Ishikawa (cell line): ENCODE measurements at regions not wholly inside any gene's neighbourhood (a gene's known extent, or its start where the extent isn't known, plus 50 kb on each side); places are given as distances from the start of the nearest gene placed in this dataset.

ENCODE experiments used
- CEBPB ChIP-seq: IDR thresholded peaks from 2 replicates; pipeline ENCODE4 v1.6.1; 2012
- CREB1 ChIP-seq: IDR thresholded peaks from 2 replicates; pipeline ENCODE4 v1.6.1; 2012; ENCODE audit warnings: low read depth
- EGR1 ChIP-seq: IDR thresholded peaks from 2 replicates; pipeline ENCODE4 v1.6.1; 2012
- EP300 ChIP-seq: IDR thresholded peaks from 2 replicates; pipeline ENCODE4 v1.6.1; 2012; ENCODE audit warnings: borderline replicate concordance
- FOXM1 ChIP-seq: IDR thresholded peaks from 2 replicates; pipeline ENCODE4 v1.6.1; 2012; ENCODE audit warnings: low read depth, borderline replicate concordance
- MAX ChIP-seq: IDR thresholded peaks from 2 replicates; pipeline ENCODE4 v1.6.1; 2012
- NFIC ChIP-seq: IDR thresholded peaks from 2 replicates; pipeline ENCODE4 v1.6.1; 2012
- RAD21 ChIP-seq: IDR thresholded peaks from 2 replicates; pipeline ENCODE4 v1.6.1; 2012; ENCODE audit warnings: low read depth
- TAF1 ChIP-seq: IDR thresholded peaks from 2 replicates; pipeline ENCODE4 v1.6.1; 2012; ENCODE audit warnings: low read depth, mild to moderate bottlenecking
- TCF12 ChIP-seq: IDR thresholded peaks from 2 replicates; pipeline ENCODE4 v1.6.1; 2012; ENCODE audit warnings: low read depth
- TEAD4 ChIP-seq: IDR thresholded peaks from 2 replicates; pipeline ENCODE4 v1.6.1; 2012
- YY1 ChIP-seq: IDR thresholded peaks from 2 replicates; pipeline ENCODE4 v1.6.1; 2012; ENCODE audit warnings: low read depth
- ZBTB7A ChIP-seq: IDR thresholded peaks from 2 replicates; pipeline ENCODE4 v1.6.1; 2012; ENCODE audit warnings: low read depth
- TF ChIP-seq, protein P1 (sequence below): IDR thresholded peaks from 2 replicates; pipeline ENCODE4 v1.6.1; 2012; ENCODE audit warnings: low read depth, mild to moderate bottlenecking
- TF ChIP-seq, protein P2 (sequence below): IDR thresholded peaks from 2 replicates; pipeline ENCODE4 v1.6.1; 2012

- TF ChIP-seq TCF12, result no peak
- TF ChIP-seq TAF1, result no peak
- TF ChIP-seq CEBPB, result no peak
- TF ChIP-seq TEAD4, result no peak
- no peak for TF ChIP-seq MAX
- TF ChIP-seq EP300, result no peak
- no peak for TF ChIP-seq YY1
- TF ChIP-seq FOXM1, result no peak
Observed at GRCh38 chr6:23532227-23532626, 593.8 kb upstream of the NRSN1 start.

GRCh38 chr6:23533311-23533710 is 592.7 kb upstream of the NRSN1 start:
- TF ChIP-seq EGR1 (no peak), ZBTB7A (no peak), TAF1 (no peak), EP300 (no peak), CEBPB (no peak), TCF12 (no peak), FOXM1 (no peak), TEAD4 (no peak), CREB1 (no peak), RAD21 (no peak), YY1 (no peak), NFIC (no peak), MAX (no peak)
- TF ChIP-seq, protein P1, sequence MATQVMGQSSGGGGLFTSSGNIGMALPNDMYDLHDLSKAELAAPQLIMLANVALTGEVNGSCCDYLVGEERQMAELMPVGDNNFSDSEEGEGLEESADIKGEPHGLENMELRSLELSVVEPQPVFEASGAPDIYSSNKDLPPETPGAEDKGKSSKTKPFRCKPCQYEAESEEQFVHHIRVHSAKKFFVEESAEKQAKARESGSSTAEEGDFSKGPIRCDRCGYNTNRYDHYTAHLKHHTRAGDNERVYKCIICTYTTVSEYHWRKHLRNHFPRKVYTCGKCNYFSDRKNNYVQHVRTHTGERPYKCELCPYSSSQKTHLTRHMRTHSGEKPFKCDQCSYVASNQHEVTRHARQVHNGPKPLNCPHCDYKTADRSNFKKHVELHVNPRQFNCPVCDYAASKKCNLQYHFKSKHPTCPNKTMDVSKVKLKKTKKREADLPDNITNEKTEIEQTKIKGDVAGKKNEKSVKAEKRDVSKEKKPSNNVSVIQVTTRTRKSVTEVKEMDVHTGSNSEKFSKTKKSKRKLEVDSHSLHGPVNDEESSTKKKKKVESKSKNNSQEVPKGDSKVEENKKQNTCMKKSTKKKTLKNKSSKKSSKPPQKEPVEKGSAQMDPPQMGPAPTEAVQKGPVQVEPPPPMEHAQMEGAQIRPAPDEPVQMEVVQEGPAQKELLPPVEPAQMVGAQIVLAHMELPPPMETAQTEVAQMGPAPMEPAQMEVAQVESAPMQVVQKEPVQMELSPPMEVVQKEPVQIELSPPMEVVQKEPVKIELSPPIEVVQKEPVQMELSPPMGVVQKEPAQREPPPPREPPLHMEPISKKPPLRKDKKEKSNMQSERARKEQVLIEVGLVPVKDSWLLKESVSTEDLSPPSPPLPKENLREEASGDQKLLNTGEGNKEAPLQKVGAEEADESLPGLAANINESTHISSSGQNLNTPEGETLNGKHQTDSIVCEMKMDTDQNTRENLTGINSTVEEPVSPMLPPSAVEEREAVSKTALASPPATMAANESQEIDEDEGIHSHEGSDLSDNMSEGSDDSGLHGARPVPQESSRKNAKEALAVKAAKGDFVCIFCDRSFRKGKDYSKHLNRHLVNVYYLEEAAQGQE, result no peak
- TF ChIP-seq, protein P2, sequence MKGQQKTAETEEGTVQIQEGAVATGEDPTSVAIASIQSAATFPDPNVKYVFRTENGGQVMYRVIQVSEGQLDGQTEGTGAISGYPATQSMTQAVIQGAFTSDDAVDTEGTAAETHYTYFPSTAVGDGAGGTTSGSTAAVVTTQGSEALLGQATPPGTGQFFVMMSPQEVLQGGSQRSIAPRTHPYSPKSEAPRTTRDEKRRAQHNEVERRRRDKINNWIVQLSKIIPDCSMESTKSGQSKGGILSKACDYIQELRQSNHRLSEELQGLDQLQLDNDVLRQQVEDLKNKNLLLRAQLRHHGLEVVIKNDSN, result no peak

GRCh38 chr6:23533944-23534343 is 592.1 kb upstream of the NRSN1 start:
- TF ChIP-seq NFIC, result no peak
- TF ChIP-seq TAF1, result no peak
- TF ChIP-seq, protein P1, result no peak

- TF ChIP-seq TAF1 (no peak), CEBPB (no peak), MAX (no peak), FOXM1 (no peak), EGR1 (no peak), YY1 (no peak), RAD21 (no peak), TCF12 (no peak), ZBTB7A (no peak), EP300 (no peak), TEAD4 (no peak), CREB1 (no peak), NFIC (no peak)
- TF ChIP-seq, protein P1, result no peak
- TF ChIP-seq, protein P2, result no peak
Observed at GRCh38 chr6:23534351-23534750, 591.7 kb upstream of the NRSN1 start.

GRCh38 chr6:23535101-23535500 is 590.9 kb upstream of the NRSN1 start:
- TF ChIP-seq, protein P2, result no peak
- TF ChIP-seq CREB1 (no peak), NFIC (no peak), YY1 (no peak), RAD21 (no peak), ZBTB7A (no peak), EP300 (no peak), MAX (no peak), EGR1 (no peak), TCF12 (no peak), TAF1 (no peak), CEBPB (no peak), FOXM1 (no peak), TEAD4 (no peak)
- TF ChIP-seq, protein P1, result no peak
